ENCODE measurements at regions not wholly inside any gene's neighbourhood (a gene's known extent, or its start where the extent isn't known, plus 50 kb on each side); places are given as distances from the start of the nearest gene placed in this dataset.

DNA sequence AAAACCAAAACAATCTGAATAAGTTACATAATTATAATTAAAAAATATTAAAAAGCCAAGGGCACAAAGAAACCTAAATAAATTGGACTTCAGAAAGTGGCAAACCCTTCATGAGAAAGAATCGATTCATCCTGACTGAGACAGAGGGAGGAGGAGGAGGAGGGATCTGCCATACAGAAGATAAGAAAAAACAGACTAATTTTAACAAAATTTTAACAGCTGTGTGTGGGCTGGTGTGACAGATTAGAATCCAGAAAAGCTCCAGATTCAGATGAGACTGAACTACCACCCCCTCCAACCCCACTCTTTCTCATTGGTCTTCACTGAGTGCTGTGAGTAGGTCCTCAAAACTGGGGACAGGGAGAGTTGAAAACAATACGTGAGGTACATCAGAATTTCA, 111.5 kb upstream of the HTR2A start:
- intact Hi-C loops (cut with micrococcal nuclease), result no loop called here

DNA sequence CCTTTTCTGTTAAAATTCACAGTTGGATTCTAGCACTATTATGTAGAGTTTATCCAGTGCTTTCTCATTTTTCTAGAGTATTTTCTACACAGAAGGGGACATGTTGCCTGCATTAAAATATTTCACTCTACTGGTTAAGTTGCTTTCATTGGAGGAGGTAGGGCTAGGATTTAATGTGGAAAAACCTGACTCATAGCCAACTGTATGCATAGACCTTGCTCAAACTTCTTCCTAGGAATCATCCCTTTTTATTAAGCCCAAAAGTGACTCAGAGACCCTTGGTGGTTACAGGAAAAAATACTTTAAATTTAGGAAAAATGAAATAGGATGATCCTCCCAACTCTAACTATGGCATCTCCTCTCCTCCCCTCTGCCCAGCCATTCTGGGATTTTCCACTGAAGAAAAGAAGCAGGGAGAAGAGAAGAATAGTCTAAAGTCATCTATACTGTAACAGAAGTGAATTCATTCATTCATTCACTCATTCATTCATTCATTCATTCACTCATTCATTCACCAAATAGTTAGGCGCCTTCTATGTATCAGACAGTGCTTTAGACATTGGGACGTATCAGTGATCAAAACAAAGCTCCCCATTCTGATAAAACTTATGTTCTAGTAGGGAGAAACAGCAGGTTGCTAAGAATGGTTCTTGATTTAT, 109.0 kb upstream of the HTR2A start:
- Mint-ChIP-seq H3K27me3 (ENCODE audit: low read depth in 3 of 3) (peaks cover 3 to 5% (median 3%) of the 10 kb centered on the region in 3 donors), H3K9me3 (peaks cover 0 to 2% (median 0%) of the 10 kb centered on the region in 7 donors), H3K4me1 (no peaks in the 10 kb centered on the region), H3K4me3 (no peak overlapping the region), H3K27ac (no peak overlapping the region), H3K36me3 (no peaks in the 10 kb centered on the region)
- Histone ChIP-seq H3K4me2 (replicated peaks; ENCODE audit: extremely low read depth, low read length, poor library complexity, severe bottlenecking) (no peak overlapping the region), H3K27ac (ENCODE audit: low read depth in 1 of 2, low read length in 2 of 2) (no peak overlapping the region), H3K9ac (ENCODE audit: insufficient read depth, low read length, poor library complexity, severe bottlenecking) (no peak overlapping the region), H4K20me1 (ENCODE audit: insufficient read depth, low read length) (no peaks in the 10 kb centered on the region), H3K36me3 (replicated peaks in 1 of 2; ENCODE audit: control insufficient read depth in 1 of 2, insufficient read depth in 2 of 2, low read length in 2 of 2) (no peaks in the 10 kb centered on the region), H3K4me1 (ENCODE audit: control insufficient read depth in 1 of 2, insufficient read depth in 2 of 2, low read length in 2 of 2) (no peaks in the 10 kb centered on the region), H3K79me2 (ENCODE audit: insufficient read depth, low read length) (no peaks in the 10 kb centered on the region), H3K9me3 (replicated peaks in 1 of 2; ENCODE audit: control insufficient read depth in 1 of 2, insufficient read depth in 1 of 2, low read length in 2 of 2) (no peaks in the 10 kb centered on the region), H2AFZ (ENCODE audit: insufficient read depth, low read depth, low read length, poor library complexity, severe bottlenecking) (no peak overlapping the region), H3K27me3 (ENCODE audit: control insufficient read depth in 2 of 2, insufficient read depth in 2 of 2, low read length in 2 of 2) (peaks cover 0 to 4% of the 10 kb centered on the region in 2 donors), H3K4me3 (replicated peaks in 1 of 3; ENCODE audit: low read depth in 2 of 3, low read length in 3 of 3) (no peak overlapping the region)
- TF ChIP-seq, protein P1, sequence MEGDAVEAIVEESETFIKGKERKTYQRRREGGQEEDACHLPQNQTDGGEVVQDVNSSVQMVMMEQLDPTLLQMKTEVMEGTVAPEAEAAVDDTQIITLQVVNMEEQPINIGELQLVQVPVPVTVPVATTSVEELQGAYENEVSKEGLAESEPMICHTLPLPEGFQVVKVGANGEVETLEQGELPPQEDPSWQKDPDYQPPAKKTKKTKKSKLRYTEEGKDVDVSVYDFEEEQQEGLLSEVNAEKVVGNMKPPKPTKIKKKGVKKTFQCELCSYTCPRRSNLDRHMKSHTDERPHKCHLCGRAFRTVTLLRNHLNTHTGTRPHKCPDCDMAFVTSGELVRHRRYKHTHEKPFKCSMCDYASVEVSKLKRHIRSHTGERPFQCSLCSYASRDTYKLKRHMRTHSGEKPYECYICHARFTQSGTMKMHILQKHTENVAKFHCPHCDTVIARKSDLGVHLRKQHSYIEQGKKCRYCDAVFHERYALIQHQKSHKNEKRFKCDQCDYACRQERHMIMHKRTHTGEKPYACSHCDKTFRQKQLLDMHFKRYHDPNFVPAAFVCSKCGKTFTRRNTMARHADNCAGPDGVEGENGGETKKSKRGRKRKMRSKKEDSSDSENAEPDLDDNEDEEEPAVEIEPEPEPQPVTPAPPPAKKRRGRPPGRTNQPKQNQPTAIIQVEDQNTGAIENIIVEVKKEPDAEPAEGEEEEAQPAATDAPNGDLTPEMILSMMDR (IDR thresholded peaks at IDR 0.05), result no peak
- no CpG with 5 or more reads among the region's 2 CpGs for WGBS (ENCODE audit: insufficient coverage)
- intact Hi-C loops (cut with micrococcal nuclease), result no loop called here
- DNase-seq, result no peak

More for the DNA sequence above, 111.5 kb upstream of the HTR2A start:
- H3K27me3 Mint-ChIP-seq (ENCODE audit: low read depth in 3 of 3), result peaks cover 2 to 3% (median 3%) of the 10 kb centered on the region in 3 donors
- H3K27me3 ChIP-seq (ENCODE audit: control insufficient read depth in 2 of 2, insufficient read depth in 2 of 2, low read length in 2 of 2), result peaks cover 0 to 3% of the 10 kb centered on the region in 2 donors
- TF ChIP-seq, protein P1 (IDR thresholded peaks at IDR 0.05), result no peak
- H4K20me1 ChIP-seq (ENCODE audit: insufficient read depth, low read length), result no peaks in the 10 kb centered on the region
- no peak for DNase-seq
- no peaks in the 10 kb centered on the region for H3K4me1 Mint-ChIP-seq
- H3K9me3 Mint-ChIP-seq, result peaks cover 0 to 2% (median 0%) of the 10 kb centered on the region in 7 donors
- no peak overlapping the region for H3K4me3 Mint-ChIP-seq
- H2AFZ ChIP-seq (ENCODE audit: insufficient read depth, low read depth, low read length, poor library complexity, severe bottlenecking), result no peak overlapping the region
- no CpG with 5 or more reads among the region's 2 CpGs for whole genome bisulfite sequencing (ENCODE audit: insufficient coverage)
- H3K36me3 Mint-ChIP-seq, result no peaks in the 10 kb centered on the region
- H3K27ac ChIP-seq (ENCODE audit: low read depth in 1 of 2, low read length in 2 of 2), result no peak overlapping the region
- H3K4me1 ChIP-seq (ENCODE audit: control insufficient read depth in 1 of 2, insufficient read depth in 2 of 2, low read length in 2 of 2), result no peaks in the 10 kb centered on the region
- H3K79me2 ChIP-seq (ENCODE audit: insufficient read depth, low read length), result no peaks in the 10 kb centered on the region
- H3K36me3 ChIP-seq (replicated peaks in 1 of 2; ENCODE audit: control insufficient read depth in 1 of 2, insufficient read depth in 2 of 2, low read length in 2 of 2), result no peaks in the 10 kb centered on the region
- no peak overlapping the region for H3K4me3 ChIP-seq (replicated peaks in 1 of 3; ENCODE audit: low read depth in 2 of 3, low read length in 3 of 3)
- H3K9ac ChIP-seq (ENCODE audit: insufficient read depth, low read length, poor library complexity, severe bottlenecking), result no peak overlapping the region
- H3K9me3 ChIP-seq (replicated peaks in 1 of 2; ENCODE audit: control insufficient read depth in 1 of 2, insufficient read depth in 1 of 2, low read length in 2 of 2), result no peaks in the 10 kb centered on the region
- no peak overlapping the region for H3K27ac Mint-ChIP-seq
- no peak overlapping the region for H3K4me2 ChIP-seq (replicated peaks; ENCODE audit: extremely low read depth, low read length, poor library complexity, severe bottlenecking)
